NCI-H69 (cell line): ENCODE measurements at regions not wholly inside any gene's neighbourhood (a gene's known extent, or its start where the extent isn't known, plus 50 kb on each side); places are given as distances from the start of the nearest gene placed in this dataset.
A peak's percentile ranks its signal among the peaks of the same experiment; 100 is the strongest.
"Not testable (repeated sequence)": the region's sequence is repeated elsewhere in the genome, so short reads cannot be mapped to it uniquely, and the experiment has no call there.

Experiments used
- DNase-seq: peaks from one replicate; lab custom pipeline; 2025; lab: John Stamatoyannopoulos, UW

DNA sequence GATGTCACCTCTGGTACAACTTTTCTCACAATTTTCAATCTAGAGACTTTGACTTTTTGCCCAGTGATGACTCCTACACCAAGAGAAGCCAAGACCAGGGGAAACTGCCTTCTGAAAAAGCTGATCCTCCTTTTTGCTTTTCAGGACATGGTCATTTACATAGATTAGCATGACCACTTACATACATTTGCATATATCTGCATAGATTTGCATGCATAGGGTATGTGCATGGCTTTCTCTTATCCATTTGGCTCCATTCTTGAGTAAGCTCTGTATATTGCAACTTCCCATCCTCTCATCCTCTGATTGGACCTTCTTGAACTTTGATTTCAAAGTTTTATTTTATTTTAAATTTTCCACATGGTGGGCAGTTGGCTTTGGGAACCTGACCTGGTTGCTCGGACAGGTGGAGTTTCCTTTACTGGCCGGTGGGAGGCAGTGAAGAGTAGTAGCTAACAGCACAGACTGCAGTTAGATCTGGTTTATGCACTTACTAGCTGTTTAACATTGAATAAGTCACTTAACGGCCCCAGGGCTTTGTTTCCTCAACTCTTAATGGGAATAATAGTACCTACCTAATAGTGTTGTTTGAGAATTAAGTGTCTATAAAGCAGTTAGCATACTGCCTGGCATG lies 92.9 kb downstream of the GPR139 start:
- DNase-seq: peak; percentile 38

DNA sequence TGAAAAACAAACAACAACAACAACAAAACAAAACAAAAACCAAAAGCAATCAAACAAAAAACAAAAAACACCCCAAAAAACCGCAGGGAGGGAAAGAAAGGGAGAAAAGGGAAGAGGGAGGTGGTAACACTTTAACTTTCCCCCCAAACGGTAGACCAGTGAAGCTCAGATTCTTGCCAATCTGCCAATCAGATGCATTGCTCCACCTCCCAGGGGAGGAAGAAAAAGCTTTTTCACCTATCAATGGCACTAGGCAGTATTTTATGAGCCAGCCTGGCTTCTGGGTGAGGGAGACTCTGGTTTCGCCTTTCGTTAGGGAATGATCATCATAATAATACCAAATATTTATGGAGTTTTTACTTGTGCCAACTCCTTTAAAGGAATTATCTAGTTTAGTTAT lies 94.1 kb downstream of the GPR139 start:
- DNase-seq: no peak

DNA sequence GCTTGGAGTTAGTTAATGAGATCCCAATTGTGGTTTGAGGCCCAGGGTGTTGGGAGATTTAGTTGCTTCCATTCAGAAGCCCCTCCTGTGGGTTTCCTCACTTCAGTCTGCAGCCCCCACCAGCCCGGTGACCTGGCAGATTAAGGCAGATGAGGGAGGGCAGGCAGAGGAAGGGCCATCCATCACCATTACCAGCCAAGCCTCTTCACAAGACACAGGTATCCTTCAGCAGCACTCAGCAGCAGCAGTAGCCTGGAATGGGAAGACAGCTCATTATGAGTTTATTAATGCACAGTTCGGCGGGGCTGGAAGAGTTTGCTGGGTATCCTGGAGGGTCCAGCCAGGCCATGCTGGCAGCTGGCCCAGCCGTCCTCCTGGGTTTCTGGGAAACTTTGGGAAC lies 90.0 kb upstream of the GPRC5B start:
- DNase-seq: no peak

DNA sequence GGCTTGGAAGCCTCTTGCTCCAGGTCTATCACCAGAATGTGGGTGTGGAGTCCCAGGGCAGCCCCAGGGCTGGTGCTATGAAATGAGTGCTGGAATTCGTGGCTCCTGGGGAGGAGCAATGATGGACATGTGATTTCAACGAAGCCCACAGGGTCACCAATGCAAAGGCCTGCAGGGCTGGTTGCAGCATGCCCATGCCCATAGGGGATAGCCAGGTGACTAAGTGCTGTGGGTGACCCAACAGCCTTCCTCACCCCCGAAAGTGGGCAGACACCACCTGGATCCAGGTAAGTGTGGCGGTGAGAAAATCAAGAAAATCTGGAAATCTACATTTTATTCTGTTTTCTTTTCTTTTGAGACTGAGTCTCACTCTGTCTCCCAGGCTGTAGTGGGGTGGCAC lies 87.5 kb upstream of the GPRC5B start:
- DNase-seq: no peak

DNA sequence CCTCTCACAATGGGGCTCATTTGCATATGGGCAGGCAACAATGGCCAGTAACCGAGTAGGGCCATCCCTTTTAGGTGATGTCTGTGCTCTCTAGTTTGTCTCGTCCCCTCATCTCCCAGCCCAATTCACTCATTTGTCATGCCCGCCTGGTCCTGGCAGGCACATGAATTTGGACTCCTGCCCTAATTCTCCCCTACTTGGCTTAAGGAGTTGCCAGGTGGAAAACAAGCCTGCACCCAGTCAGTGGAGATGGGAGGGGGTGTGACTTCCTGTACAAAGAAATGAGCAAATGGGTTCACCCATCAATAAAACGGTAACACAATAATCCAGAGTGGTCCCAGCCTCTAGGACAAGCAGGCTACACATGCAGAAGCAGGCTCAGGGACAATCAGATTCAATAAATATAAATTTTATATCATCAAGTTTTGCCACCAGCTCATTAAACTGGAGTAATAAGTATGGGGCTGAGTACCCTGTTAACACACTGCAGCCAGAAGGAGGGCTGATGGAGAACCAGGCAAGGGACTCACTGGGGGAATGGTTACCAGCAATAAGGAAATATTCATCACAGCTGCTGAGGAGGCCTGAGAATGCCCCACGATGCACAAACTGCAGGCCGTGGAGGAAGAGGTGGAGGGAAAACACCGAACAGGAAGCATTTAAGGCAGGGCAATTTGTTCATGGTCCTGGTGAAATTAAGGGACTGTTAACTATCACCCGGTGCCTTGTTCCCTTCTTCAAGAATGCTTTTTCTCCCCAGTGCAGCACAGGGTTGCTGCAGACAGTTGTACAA lies 84.4 kb upstream of the GPRC5B start:
- DNase-seq: no peak

DNA sequence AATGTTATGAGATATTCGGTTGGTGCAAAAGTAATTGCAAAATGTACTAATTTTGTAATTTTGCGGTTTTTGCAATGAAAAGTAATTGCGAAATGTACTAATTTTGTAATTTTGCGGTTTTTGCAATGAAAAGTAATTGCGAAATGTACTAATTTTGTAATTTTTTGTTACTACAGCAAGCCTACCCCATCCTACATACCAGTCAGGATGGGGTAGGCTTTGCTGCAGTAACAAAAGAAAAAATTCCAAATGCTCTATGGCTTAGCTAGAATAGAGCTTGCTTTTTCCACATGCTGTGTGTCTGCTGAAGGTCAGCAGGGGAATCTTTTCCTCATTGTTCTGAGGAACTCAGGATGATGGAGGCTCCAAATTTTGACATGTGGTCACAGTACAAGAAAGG lies 83.3 kb upstream of the GPRC5B start:
- no peak for DNase-seq

DNA sequence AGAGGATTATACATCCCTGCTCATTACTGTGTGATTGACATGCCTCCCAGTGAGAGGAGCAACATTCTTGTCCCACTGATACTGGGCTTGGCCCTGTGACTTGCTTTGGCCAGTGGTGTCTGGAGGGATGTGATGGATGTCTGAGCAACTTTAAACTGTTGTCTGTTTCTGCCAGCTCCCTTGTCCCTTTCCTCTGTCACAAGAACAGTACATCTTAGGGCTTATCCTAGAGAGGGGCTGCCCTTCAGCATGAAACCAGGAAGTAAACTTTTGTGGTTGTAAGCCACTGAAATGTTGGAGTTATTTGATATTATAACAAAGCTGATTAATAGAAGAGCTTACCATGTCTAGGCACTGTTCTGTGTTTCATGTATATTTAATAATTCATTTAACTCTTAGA lies 82.9 kb upstream of the GPRC5B start:
- DNase-seq: no peak

DNA sequence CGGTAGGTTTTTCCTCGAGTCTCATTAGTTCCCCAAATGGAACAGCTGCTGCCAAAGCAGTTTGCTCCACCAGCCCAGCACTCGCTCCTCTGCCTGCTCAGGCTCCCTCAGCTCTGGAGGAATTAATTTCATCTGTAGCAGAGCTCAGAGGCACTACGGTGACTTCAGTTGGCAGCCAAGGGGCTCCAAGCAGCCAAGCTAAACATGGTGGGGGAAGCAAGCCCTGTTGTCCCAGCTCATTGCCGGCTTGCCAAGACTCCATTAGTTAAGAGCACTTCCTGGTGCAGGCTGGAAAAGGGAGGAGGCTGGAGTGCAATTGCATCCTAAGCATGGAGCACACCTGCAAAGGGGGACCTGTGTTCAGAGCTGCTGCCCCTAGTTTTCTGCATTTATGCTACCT lies 78.7 kb upstream of the GPRC5B start:
- DNase-seq: no peak

DNA sequence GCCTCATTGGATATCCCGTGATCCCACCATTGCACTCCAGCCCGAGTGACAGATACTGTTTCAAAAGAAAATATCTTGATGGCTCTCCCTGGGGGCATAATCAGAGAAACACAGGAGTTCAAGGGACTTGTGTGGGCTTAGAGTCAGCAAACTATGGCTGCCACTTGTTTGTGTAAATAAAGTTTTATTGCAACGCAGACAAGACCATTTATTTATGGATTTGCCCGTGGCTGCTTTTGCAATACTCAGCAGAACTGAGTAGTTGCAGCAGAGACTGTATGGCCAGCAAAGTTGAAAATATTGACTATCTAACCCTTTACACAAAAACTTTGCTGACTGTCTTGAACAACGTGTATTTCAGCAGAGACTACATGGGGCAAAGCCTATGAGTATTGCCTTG lies 75.5 kb upstream of the GPRC5B start:
- no peak for DNase-seq

DNA sequence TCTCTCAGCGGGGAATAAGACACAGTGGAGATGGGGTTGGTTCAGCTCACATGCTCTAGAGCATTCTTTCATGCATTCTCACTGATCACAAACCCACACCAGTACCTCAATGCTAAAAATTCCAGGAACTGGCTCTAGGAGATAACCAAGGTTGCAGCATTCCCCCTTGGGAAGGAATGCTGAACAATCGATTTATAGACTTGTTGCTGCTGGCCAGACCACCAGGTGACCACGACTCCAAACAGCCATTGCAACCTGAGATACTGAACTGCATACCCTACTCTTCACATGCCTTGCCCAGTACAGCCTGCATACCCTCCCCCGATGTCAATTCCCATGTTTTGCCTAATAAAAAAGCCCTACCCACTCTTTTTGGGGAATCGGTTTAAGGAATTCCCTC lies 75.1 kb upstream of the GPRC5B start:
- no peak for DNase-seq

DNA sequence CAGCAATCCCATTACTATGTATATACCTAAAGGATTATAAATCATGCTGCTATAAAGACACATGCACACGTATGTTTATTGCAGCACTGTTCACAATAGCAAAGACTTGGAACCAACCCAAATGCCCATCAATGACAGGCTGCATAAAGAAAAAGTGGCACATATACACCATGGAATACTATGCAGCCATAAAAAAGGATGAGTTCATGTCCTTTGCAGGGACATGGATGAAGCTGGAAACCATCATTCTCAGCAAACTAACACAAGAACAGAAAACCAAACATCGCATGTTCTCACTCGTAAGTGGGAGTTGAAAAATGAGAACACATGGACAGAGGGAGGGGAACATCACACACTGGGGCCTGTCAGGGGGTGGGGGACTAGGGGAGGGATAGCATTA lies 71.2 kb upstream of the GPRC5B start:
- not testable (repeated sequence) for DNase-seq

DNA sequence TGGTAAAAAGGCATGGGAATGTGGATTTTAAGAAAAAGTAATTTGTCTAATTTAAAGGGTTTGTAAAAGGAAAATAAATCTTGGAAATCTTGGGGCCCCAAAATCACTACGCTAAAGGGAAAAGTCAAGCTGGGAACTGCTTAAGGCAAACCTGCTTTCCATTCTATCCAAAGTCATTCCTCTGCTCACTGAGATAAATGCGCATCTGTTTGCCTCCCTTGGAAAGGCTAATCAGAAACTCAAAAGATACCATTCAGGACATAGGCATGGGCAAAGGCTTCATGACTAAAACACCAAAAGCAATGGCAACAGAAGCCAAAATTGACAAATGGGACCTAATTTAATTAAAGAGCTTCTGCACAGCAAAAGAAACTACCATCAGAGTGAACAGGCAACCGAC lies 70.4 kb upstream of the GPRC5B start:
- DNase-seq: not testable (repeated sequence)

DNA sequence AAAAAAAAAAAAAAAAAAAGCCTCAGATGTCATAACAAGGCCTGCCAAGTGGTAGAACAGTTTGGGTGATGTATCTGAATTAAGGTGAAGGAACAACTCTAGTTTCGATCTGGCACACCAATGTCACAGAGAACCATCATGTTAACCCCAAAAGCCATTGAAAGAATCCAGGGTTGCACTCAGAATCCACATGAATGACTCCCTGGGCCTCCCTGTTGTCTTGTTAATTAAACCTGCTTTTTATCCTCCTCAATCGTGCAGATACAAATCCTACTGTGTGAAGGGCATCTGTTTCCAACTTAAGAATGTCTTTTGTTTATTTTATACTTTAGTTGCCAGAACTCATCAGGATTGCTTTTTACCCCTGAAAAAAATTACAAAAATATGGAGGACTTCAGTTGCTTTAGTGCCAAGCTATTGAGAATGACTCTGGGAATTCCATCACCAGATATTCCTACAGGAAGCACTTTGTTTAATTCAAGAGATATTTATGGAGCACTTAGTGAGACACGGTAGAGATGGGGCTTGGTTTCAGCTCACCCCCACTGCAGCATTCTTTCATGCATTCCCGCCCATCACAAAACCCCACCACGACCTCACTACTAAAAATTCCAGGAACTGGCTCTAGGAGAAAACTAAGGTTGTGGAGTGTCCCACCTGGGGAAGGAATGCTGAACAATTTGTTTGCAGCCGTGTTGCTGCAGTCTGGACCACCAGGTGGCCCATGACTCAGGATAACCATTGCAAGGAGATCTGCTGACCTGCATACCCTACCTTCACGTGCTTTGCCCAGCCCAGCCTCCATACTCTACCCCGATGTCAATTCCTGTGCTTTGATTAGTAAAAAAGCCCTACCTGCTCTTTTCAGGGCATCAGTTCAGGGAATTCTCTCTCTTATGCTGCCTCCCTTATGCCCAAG lies 63.8 kb upstream of the GPRC5B start:
- DNase-seq: no peak

DNA sequence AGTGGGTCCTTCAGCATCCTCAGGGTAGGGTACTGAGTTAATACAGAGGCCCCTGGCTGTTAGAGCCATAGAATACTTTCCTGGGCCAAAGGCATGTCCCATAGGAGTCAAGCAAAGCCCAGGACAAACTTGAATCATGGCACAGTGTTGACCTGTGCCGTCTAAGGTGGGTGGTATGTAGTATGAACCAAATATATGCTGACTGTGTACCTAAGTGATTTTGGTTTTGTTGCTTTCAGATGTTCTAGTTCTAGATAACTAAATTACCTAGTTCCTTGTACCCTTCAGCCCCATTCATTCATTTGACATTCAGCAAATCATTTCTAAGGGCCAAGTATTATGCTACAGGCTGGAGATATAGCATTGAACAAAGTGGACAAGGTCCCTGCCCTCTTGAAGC lies 61.3 kb upstream of the GPRC5B start:
- DNase-seq: no peak

DNA sequence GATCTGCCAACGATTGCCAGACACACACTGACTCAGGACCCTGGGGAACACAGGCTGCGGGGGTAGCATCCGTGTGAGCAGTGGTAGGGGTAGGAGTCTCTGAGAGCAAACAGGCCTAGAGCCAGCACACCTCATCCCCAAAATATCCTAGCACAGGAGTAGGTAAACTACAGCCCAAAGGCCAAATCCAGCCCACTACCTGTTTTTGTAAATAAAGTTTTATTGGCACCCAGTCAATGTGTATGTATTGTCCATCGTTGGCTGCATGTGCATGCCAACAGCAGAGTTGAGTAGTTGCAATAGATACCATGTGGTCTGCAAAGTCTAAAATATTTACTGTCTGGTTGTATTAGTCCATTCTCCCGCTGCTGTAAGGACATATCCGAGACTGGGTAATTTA lies 55.5 kb upstream of the GPRC5B start:
- no peak for DNase-seq

DNA sequence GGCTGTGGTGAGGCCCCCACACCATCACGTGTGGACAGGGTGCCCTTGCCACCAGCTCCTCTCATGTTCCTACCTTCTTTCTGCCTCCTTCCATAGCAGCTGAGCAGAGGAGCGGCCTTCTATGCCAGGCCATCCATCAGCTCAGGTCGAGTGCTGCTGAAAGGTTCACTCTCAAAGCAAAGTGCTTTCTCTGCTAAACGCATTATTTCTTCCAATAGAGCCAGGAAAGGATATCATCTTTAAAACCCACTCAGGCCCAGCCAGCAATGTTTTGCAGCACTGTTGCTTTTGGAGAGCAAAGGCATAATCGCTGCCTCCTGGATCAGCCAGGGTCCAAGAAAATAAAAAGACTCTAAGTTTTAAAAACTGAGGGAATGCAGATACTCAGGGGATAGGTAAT lies 54.9 kb upstream of the GPRC5B start:
- DNase-seq: no peak

DNA sequence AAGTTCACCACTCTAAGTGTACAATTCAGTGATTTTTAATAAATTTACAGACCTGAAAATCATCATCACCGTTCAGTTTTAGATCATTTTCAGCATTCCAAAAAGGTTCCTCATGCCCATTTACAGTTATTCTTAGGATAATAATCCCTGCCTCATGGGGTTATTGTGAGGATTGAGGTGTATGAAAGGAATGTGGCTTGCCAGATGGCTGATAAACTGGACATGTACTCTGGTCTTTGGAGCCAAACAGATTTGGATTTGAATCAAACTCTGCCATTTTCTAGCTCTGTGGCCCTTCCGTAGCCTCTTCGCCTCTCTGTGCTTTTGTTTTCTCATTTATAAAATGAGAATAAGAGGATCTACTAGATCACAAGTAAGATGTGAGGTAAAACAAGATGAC lies 53.9 kb upstream of the GPRC5B start:
- no peak for DNase-seq

DNA sequence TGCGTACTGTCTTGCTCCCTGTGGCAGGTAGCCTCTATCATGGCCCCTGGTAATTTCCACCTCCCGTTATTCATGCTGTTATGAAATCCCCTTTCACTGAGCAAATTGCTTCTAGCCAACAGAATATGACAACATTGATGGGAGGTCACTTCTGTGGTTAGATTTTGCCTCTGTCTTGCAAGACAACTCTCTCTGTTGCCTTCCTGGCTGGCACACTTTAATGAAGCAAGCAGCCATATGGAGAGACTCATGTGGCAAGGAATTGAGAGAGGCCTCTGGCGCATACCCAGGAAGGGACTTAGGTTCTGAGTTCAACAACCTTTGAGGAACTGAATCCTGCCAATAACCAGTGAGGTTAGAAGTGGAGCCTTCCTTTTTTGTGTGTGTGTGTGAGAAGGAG lies 51.8 kb upstream of the GPRC5B start:
- peak; percentile 10 for DNase-seq

DNA sequence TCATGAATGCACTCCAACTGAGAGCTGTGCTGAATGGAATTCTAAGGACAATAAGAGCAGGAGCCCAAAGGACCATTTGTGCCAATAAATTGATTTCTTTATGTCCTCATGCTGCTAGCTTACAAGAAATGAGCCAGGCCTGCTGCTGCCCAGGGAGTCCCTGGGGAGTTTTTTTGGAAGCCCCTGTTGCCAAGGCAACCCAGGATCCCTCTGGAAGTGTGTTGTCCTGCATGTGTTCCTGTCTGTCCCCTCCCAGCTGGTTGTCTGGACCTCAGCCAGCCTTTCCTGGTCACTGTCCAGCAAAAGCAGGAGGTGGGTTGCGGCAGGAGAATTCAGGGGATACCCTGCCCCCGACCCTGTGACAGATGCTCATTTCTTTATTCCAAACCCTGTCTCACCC lies 51.0 kb upstream of the GPRC5B start:
- peak; percentile 83 for DNase-seq
